Endothelial cell of umbilical vein (primary cell): ENCODE measurements at regions not wholly inside any gene's neighbourhood (a gene's known extent, or its start where the extent isn't known, plus 50 kb on each side); places are given as distances from the start of the nearest gene placed in this dataset.

Experiments
- BruUV-seq: library from RNA; stranded (reverse); fragments of 400-500 nt; replicated peaks from 2 replicates; lab custom pipeline; 2021; lab: Mats Ljungman, UMichigan
- CTCF ChIA-PET: fragments of 300-600, 350-600 bp; sonication (Branson Sonifier 250); formaldehyde crosslinking; loops from one replicate; lab custom pipeline; 2021; ENCODE audit warnings: antibody characterized with exemption, inconsistent platforms; lab: Charles Lee
- POLR2A ChIA-PET: fragments of 300-600, 350-600 bp; sonication (Branson Sonifier 250); formaldehyde crosslinking; loops from one replicate; lab custom pipeline; 2021; ENCODE audit warnings: antibody characterized with exemption, inconsistent platforms; lab: Charles Lee
- DNase-seq: peaks from one replicate; pipeline ENCODE4 v3.0.0-alpha.2; 2011; ENCODE audit warnings: low read depth, low spot score
- FAIRE-seq: peaks from 2 replicates; lab custom pipeline; 2011; peaks lifted over from hg19 to GRCh38; lab: Jason Lieb, UNC
- H2AFZ ChIP-seq: 2 replicates; pipeline ENCODE4 v1.6.0; 2012; ENCODE audit warnings: low read depth, low read length, control low read depth, inconsistent platforms
- H3K27ac ChIP-seq: 2 replicates; pipeline ENCODE4 v1.5.1; 2011; ENCODE audit warnings: low read depth, mild to moderate bottlenecking, control low read depth, low read length, moderate library complexity; ENCODE audit not compliant: insufficient read depth
- H3K27me3 ChIP-seq, 2 experiments: 2 replicates each; pipeline versions ENCODE4 v1.6.0 to v1.6.1; 2011; ENCODE audit warnings: low read length in 2 of 2, mixed read lengths in 1 of 2; ENCODE audit not compliant: control insufficient read depth in 2 of 2, insufficient read depth in 2 of 2
- H3K36me3 ChIP-seq, 2 experiments: 2 replicates in 1 of 2; 3 replicates in 1 of 2; pipeline ENCODE4 v1.5.1; 2011; ENCODE audit warnings: low read length in 2 of 2, mild to moderate bottlenecking in 1 of 2, moderate library complexity in 1 of 2; ENCODE audit not compliant: control insufficient read depth in 2 of 2, insufficient read depth in 2 of 2; ENCODE audit errors: extremely low read depth in 1 of 2
- H3K4me1 ChIP-seq: 3 replicates; pipeline ENCODE4 v1.5.1; 2011; ENCODE audit warnings: mild to moderate bottlenecking, low read length; ENCODE audit not compliant: control insufficient read depth, insufficient read depth; ENCODE audit errors: extremely low read depth
- H3K4me2 ChIP-seq: 2 replicates; pipeline ENCODE4 v1.6.1; 2011; ENCODE audit warnings: low read length, control low read depth, mixed read lengths; ENCODE audit not compliant: insufficient read depth
- H3K4me3 ChIP-seq, 3 experiments: fragments of 200-600 bp in 1 of 3; sonication (generic), shearing (Covaris generic) in 1 of 3; replicated peaks in 1 of 3; 2 replicates each; pipeline ENCODE4 v1.5.1; 2011 to 2016; ENCODE audit warnings: control low read depth in 3 of 3, low read length in 3 of 3, mild to moderate bottlenecking in 2 of 3, inconsistent platforms in 1 of 3, low read depth in 1 of 3, moderate library complexity in 1 of 3; ENCODE audit not compliant: insufficient read depth in 1 of 3
- H3K79me2 ChIP-seq: 2 replicates; pipeline ENCODE4 v1.6.0; 2012; ENCODE audit warnings: low read length, inconsistent platforms; ENCODE audit not compliant: control insufficient read depth, insufficient read depth
- H3K9ac ChIP-seq: replicated peaks from 2 replicates; pipeline ENCODE3; 2011; ENCODE audit warnings: low read length, control low read depth; ENCODE audit not compliant: insufficient read depth; ENCODE audit errors: extremely low read depth
- H3K9me1 ChIP-seq: replicated peaks from 3 replicates; pipeline ENCODE4 v1.6.0; 2011; ENCODE audit warnings: mild to moderate bottlenecking, low read length; ENCODE audit not compliant: control insufficient read depth, insufficient read depth; ENCODE audit errors: extremely low read depth
- H3K9me3 ChIP-seq: replicated peaks from 2 replicates; pipeline ENCODE4 v1.5.1; 2012; ENCODE audit warnings: low read length, inconsistent platforms; ENCODE audit not compliant: control insufficient read depth, insufficient read depth
- H4K20me1 ChIP-seq: replicated peaks from 2 replicates; pipeline ENCODE3; 2011; ENCODE audit warnings: mild to moderate bottlenecking, low read length; ENCODE audit not compliant: control insufficient read depth, insufficient read depth; ENCODE audit errors: extremely low read depth
- CTCF ChIP-seq, 2 donors: IDR thresholded peaks; 1 replicate in 1 of 2; 2 replicates in 1 of 2; pipeline ENCODE4 v1.5.1; 2011; ENCODE audit warnings: low read length in 2 of 2, mild to moderate bottlenecking in 2 of 2, moderate library complexity in 2 of 2, control low read depth in 1 of 2, inconsistent platforms in 1 of 2, low read depth in 1 of 2; ENCODE audit not compliant: insufficient read depth in 1 of 2; ENCODE audit errors: extremely low read depth in 1 of 2
- EZH2 ChIP-seq: IDR thresholded peaks from 2 replicates; pipeline ENCODE4 v1.6.1; 2012; ENCODE audit warnings: borderline replicate concordance, low read depth, mild to moderate bottlenecking, moderate library complexity, low read length, inconsistent platforms; ENCODE audit not compliant: severe bottlenecking
- FOS ChIP-seq: IDR thresholded peaks from 2 replicates; pipeline ENCODE4 v1.6.1; 2011; ENCODE audit warnings: mild to moderate bottlenecking, low read length, moderate library complexity, borderline replicate concordance; ENCODE audit not compliant: insufficient read depth
- JUN ChIP-seq: IDR thresholded peaks from 2 replicates; pipeline ENCODE4 v1.6.1; 2011; ENCODE audit warnings: borderline replicate concordance, low read depth; ENCODE audit not compliant: insufficient read length, insufficient read depth
- MAX ChIP-seq: IDR thresholded peaks from 2 replicates; pipeline ENCODE4 v1.6.1; 2011; ENCODE audit not compliant: insufficient read depth, insufficient read length
- POLR2A ChIP-seq: IDR thresholded peaks from 2 replicates; pipeline ENCODE4 v1.6.1; 2012; ENCODE audit warnings: low read depth, mild to moderate bottlenecking, control low read depth, low read length
- dilution Hi-C: fragments of 300-500 bp; cut with MboI; formaldehyde crosslinking; loops from one replicate; pipeline ENCODE4 v1.15.0; 2019; ENCODE audit warnings: low sequenced_read_pairs; ENCODE audit not compliant: extremely low pct_ligation_motif_present
- intact Hi-C: fragments of 100-400 bp; cut with micrococcal nuclease; formaldehyde crosslinking; loops from one replicate; pipeline ENCODE4 v1.10.0; 2022

GRCh38 chr6:137976430-137976829, 109.4 kb downstream of the TNFAIP3 start:
- BruUV-seq = no TSS peak
- FAIRE-seq = no peak
- POLR2A ChIA-PET = no interaction called here

GRCh38 chr6:137977206-137977605, 110.1 kb downstream of the TNFAIP3 start:
- no peak for FAIRE-seq
- Histone ChIP-seq H3K4me2 (no peak overlapping the region), H4K20me1 (no peaks in the 10 kb centered on the region), H3K4me3 (no peak overlapping the region), H3K9ac (no peak overlapping the region), H3K9me1 (no peaks in the 10 kb centered on the region), H3K27ac (no peak overlapping the region), H3K9me3 (no peaks in the 10 kb centered on the region), H3K36me3 (no peaks in the 10 kb centered on the region), H3K79me2 (no peaks in the 10 kb centered on the region), H3K4me1 (no peaks in the 10 kb centered on the region), H3K27me3 (peaks cover 0 to 1% of the 10 kb centered on the region in 2 experiments), H2AFZ (no peak overlapping the region)
- intact Hi-C loops = no loop called here
- dilution Hi-C loops = no loop called here
- POLR2A ChIA-PET = no interaction called here
- no TSS peak for BruUV-seq
- DNase-seq = no peak
- CTCF ChIA-PET = interaction anchor here (1.2 to 1.5 kb wide), 2 partner anchors 269 to 272 kb away, joined by 3 to 5 read pairs; no protein-coding TSS in a partner anchor
- no peak for TF ChIP-seq CTCF (IDR thresholded peaks at IDR 0.05; ENCODE audit: extremely low read depth in 1 of 2, insufficient read depth in 1 of 2, low read depth in 1 of 2, low read length in 2 of 2)
- no peak for TF ChIP-seq JUN
- no peak for TF ChIP-seq FOS

More at GRCh38 chr6:137976430-137976829, 109.4 kb downstream of the TNFAIP3 start:
- Histone ChIP-seq H4K20me1 (no peaks in the 10 kb centered on the region), H3K36me3 (no peaks in the 10 kb centered on the region), H3K9ac (no peak overlapping the region), H3K9me3 (no peaks in the 10 kb centered on the region), H3K4me2 (no peak overlapping the region), H3K4me1 (no peaks in the 10 kb centered on the region), H3K27me3 (peaks cover 0 to 1% of the 10 kb centered on the region in 2 experiments), H3K27ac (no peak overlapping the region), H3K4me3 (no peak overlapping the region), H3K79me2 (no peaks in the 10 kb centered on the region), H2AFZ (no peak overlapping the region), H3K9me1 (no peaks in the 10 kb centered on the region)
- CTCF ChIA-PET = interaction anchor here (1.2 to 1.6 kb wide), 3 partner anchors 10 to 268 kb away, joined by 3 to 7 read pairs (median 5); no protein-coding TSS in a partner anchor
- no peak for TF ChIP-seq EZH2
- TF ChIP-seq MAX = no peak
- no peak for TF ChIP-seq POLR2A
- intact Hi-C loops = no loop called here
- dilution Hi-C loops = no loop called here
- DNase-seq = no peak
